ENCODE measurements at regions not wholly inside any gene's neighbourhood (a gene's known extent, or its start where the extent isn't known, plus 50 kb on each side); places are given as distances from the start of the nearest gene placed in this dataset.

- Histone ChIP-seq H3K4me1 (replicated peaks in 1 of 2) (no peaks in the 10 kb centered on the region), H3K4me3 (no peak overlapping the region), H3K27ac (no peak overlapping the region)
- in situ Hi-C loops (cut with MboI; ENCODE audit: low pct_unique_long_range_greater_than_20kb in 2 of 9, low sequenced_read_pairs in 9 of 9, unreplicated experiment in 9 of 9): loop anchor here in 1 of 9 experiments (25.0 kb wide), 1 partner anchor 293 kb away; no protein-coding TSS in a partner anchor
- ATAC-seq (replicated peaks in 6 of 8): no peak
- WGBS, 10 experiments: 33 to 100% (median 83%) methylated on average over 2 to 4 of the region's 4 CpGs
Observed at GRCh38 chr4:110305455-110305854, 107.0 kb upstream of the ELOVL6 start.

DNA sequence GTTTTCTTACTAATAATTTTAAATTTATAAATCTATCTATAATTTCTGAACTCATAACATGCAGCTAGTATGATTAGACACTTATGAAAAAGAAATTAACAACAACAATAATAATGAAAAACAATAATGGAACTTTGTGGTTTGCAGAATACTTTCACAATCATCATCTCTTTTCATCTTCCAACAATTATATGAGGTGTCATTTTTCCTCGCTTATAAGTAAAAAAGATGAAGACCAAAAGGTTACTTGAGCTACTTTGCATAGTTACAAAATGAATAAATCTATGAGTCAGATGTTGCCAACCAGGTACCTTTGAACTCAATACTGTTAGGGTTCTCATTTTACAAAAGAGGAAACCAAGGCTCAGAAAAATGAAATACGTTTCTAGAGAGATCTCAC, 98.5 kb upstream of the ELOVL6 start:
- no peaks in the 10 kb centered on the region for H3K4me1 ChIP-seq (replicated peaks in 1 of 2)
- ATAC-seq (replicated peaks in 6 of 8): no peak

GRCh38 chr4:110294165-110294564, 95.8 kb upstream of the ELOVL6 start:
- 23 to 90% (median 75%) methylated on average over 1 to 7 of the region's 7 CpGs; no CpG with 5 or more reads in 2 of the 10 experiments for WGBS, 10 experiments
- Histone ChIP-seq H3K4me1 (replicated peaks in 1 of 2) (no peaks in the 10 kb centered on the region), H3K27ac (no peak overlapping the region), H3K4me3 (no peak overlapping the region)
- no peak for ATAC-seq (replicated peaks in 6 of 8)
- in situ Hi-C loops (cut with MboI; ENCODE audit: low pct_unique_long_range_greater_than_20kb in 2 of 9, low sequenced_read_pairs in 9 of 9, unreplicated experiment in 9 of 9): no loop called here

More for the DNA sequence above, 98.5 kb upstream of the ELOVL6 start:
- in situ Hi-C loops (cut with MboI; ENCODE audit: low pct_unique_long_range_greater_than_20kb in 2 of 9, low sequenced_read_pairs in 9 of 9, unreplicated experiment in 9 of 9): no loop called here
- no peak overlapping the region for H3K4me3 ChIP-seq
- WGBS, 10 experiments: 13 to 100% (median 68%) methylated on average over 1 to 2 of the region's 2 CpGs
- no peak overlapping the region for H3K27ac ChIP-seq

DNA sequence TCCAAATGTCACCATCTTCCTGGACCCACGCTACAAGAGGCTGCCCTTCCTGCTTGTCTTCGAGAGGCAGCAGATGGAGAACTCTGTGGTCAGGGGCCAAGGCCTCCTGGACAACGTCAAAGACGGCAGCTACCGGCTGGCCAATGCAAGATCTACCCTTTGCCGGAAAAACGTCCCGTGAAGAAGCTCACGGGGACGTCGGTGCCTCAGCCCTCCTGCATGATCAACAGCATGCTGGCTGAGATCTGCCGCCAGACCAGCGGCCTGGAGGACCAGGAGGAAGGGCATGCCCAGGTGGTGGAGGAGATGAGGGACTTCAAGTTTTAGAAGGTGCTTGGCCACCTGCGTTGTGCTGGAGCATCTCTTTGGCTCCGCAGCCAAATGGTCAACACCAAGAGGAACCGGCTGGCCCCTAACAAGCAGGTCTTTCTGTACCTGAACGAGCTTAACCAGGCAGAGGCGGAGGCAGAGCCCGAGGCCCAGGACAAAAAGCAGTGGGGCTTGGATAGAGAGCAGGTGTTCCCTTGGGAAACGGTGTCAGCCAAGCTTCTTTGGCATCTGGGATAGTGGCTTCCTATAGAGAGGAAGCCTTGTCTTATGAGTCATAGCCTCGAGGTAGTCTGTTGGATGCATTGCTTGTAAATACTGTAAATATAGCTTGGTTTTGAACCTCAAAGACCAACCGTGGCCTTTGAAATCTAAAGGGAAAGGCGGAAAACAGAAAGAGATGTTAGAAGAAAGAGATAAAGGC, 94.8 kb upstream of the ELOVL6 start:
- no peak overlapping the region for H3K4me3 ChIP-seq
- WGBS, 10 experiments: 69 to 100% (median 79%) methylated on average over 1 to 12 of the region's 23 CpGs; no CpG with 5 or more reads in 2 of the 10 experiments
- in situ Hi-C loops (cut with MboI; ENCODE audit: low pct_unique_long_range_greater_than_20kb in 2 of 9, low sequenced_read_pairs in 9 of 9, unreplicated experiment in 9 of 9): no loop called here
- no peak for ATAC-seq (replicated peaks in 6 of 8)
- no peak overlapping the region for H3K27ac ChIP-seq
- no peaks in the 10 kb centered on the region for H3K4me1 ChIP-seq (replicated peaks in 1 of 2)

- no peak overlapping the region for H3K27ac ChIP-seq
- in situ Hi-C loops (cut with MboI; ENCODE audit: low pct_unique_long_range_greater_than_20kb in 2 of 9, low sequenced_read_pairs in 9 of 9, unreplicated experiment in 9 of 9): no loop called here
- H3K4me1 ChIP-seq (replicated peaks in 1 of 2): no peaks in the 10 kb centered on the region
- WGBS, 10 experiments: 0 to 100% (median 85%) methylated on average over 1 of the region's 1 CpG; no CpG with 5 or more reads in 2 of the 10 experiments
- H3K4me3 ChIP-seq: no peak overlapping the region
- no peak for ATAC-seq (replicated peaks in 6 of 8)
Observed at GRCh38 chr4:110290511-110290910, 92.1 kb upstream of the ELOVL6 start.

- no peak overlapping the region for H3K4me3 ChIP-seq
- ATAC-seq (replicated peaks in 6 of 8): no peak
- 80 to 100% (median 95%) methylated on average over 1 to 2 of the region's 2 CpGs; no CpG with 5 or more reads in 2 of the 10 experiments for WGBS, 10 experiments
- no peak overlapping the region for H3K27ac ChIP-seq
- H3K4me1 ChIP-seq (replicated peaks in 1 of 2): no peaks in the 10 kb centered on the region
- in situ Hi-C loops (cut with MboI; ENCODE audit: low pct_unique_long_range_greater_than_20kb in 2 of 9, low sequenced_read_pairs in 9 of 9, unreplicated experiment in 9 of 9): no loop called here
Observed at GRCh38 chr4:110289601-110290100, 91.2 kb upstream of the ELOVL6 start.

- 0 to 92% (median 20%) methylated on average over 1 to 2 of the region's 2 CpGs; no CpG with 5 or more reads in 3 of the 10 experiments for WGBS, 10 experiments
- no peak overlapping the region for H3K4me3 ChIP-seq
- H3K4me1 ChIP-seq (replicated peaks in 1 of 2): no peaks in the 10 kb centered on the region
- peak in 3 of 8 experiments; percentile 65 to 100 (median 100) for ATAC-seq (replicated peaks in 6 of 8)
- in situ Hi-C loops (cut with MboI; ENCODE audit: low pct_unique_long_range_greater_than_20kb in 2 of 9, low sequenced_read_pairs in 9 of 9, unreplicated experiment in 9 of 9): no loop called here
- no peak overlapping the region for H3K27ac ChIP-seq
Observed at GRCh38 chr4:110287130-110287529, 88.7 kb upstream of the ELOVL6 start.

DNA sequence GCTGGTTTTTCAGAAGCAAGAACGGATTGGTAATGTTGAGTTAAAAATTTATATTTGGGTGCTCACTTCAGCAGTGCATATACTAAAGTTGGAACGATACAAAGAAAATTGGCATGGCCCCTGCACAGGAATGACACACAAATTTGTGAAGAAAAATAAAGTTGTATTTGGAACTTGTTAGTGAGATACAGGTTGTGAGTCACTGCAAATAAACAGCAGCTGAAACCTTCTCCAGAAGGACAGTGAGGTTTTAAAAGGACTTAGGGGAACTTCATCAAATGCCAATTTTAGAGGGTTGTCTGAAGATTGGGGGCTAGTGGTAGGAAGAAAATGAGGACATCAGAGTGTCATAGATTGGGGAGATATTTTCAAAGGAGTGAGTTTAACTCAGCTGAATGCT, 79.7 kb upstream of the ELOVL6 start:
- no peaks in the 10 kb centered on the region for H3K4me1 ChIP-seq (replicated peaks in 1 of 2)
- ATAC-seq (replicated peaks in 6 of 8): no peak
- H3K4me3 ChIP-seq: no peak overlapping the region
- in situ Hi-C loops (cut with MboI; ENCODE audit: low pct_unique_long_range_greater_than_20kb in 2 of 9, low sequenced_read_pairs in 9 of 9, unreplicated experiment in 9 of 9): no loop called here
- H3K27ac ChIP-seq: no peak overlapping the region
- WGBS, 10 experiments: 33 to 100% (median 74%) methylated on average over 1 to 2 of the region's 2 CpGs

GRCh38 chr4:110275871-110276270, 77.5 kb upstream of the ELOVL6 start:
- in situ Hi-C loops (cut with MboI; ENCODE audit: low pct_unique_long_range_greater_than_20kb in 2 of 9, low sequenced_read_pairs in 9 of 9, unreplicated experiment in 9 of 9): no loop called here
- Histone ChIP-seq H3K4me3 (no peak overlapping the region), H3K27ac (no peak overlapping the region), H3K4me1 (replicated peaks in 1 of 2) (peaks cover 0 to 8% of the 10 kb centered on the region in 2 donors)
- ATAC-seq (replicated peaks in 6 of 8): peak in 1 of 8 experiments; percentile 48

DNA sequence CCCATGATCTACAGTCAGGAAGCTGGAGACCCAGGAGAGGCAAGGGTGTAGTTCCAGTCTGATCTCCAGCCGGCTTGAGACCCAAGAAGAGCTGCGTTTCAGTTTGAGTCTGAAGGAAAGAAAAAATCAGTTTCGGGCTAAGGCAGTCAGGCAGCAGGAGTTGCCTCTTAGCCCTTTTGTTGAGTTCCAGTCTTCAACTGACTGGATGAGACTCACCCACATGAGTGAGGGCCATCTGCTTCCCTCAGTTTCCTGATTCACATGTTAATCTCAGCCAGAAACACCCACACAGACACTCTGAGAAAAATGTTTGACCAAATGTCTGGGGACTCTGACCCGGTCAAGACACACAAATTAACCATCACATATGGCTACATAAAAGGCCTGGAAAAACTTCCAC, 73.6 kb upstream of the ELOVL6 start:
- 8 to 94% (median 27%) methylated on average over 1 to 4 of the region's 4 CpGs; no CpG with 5 or more reads in 3 of the 10 experiments for WGBS, 10 experiments
- in situ Hi-C loops (cut with MboI; ENCODE audit: low pct_unique_long_range_greater_than_20kb in 2 of 9, low sequenced_read_pairs in 9 of 9, unreplicated experiment in 9 of 9): no loop called here
- Histone ChIP-seq H3K27ac (no peak overlapping the region), H3K4me1 (replicated peaks in 1 of 2) (peaks cover 0 to 8% of the 10 kb centered on the region in 2 donors), H3K4me3 (no peak overlapping the region)
- peak in 2 of 8 experiments; percentile 45 to 54 for ATAC-seq (replicated peaks in 6 of 8)

- 0 to 100% (median 72%) methylated on average over 1 to 3 of the region's 3 CpGs; no CpG with 5 or more reads in 2 of the 10 experiments for WGBS, 10 experiments
Observed at GRCh38 chr4:110270492-110271197, 72.2 kb upstream of the ELOVL6 start.

GRCh38 chr4:110268790-110269189, 70.4 kb upstream of the ELOVL6 start:
- Histone ChIP-seq H3K4me3 (no peak overlapping the region), H3K27ac (no peak overlapping the region), H3K4me1 (replicated peaks in 1 of 2) (peaks cover 0 to 8% of the 10 kb centered on the region in 2 donors)
- 80 to 100% (median 93%) methylated on average over 1 to 4 of the region's 5 CpGs; no CpG with 5 or more reads in 2 of the 10 experiments for WGBS, 10 experiments
- in situ Hi-C loops (cut with MboI; ENCODE audit: low pct_unique_long_range_greater_than_20kb in 2 of 9, low sequenced_read_pairs in 9 of 9, unreplicated experiment in 9 of 9): no loop called here
- no peak for ATAC-seq (replicated peaks in 6 of 8)

More at GRCh38 chr4:110270492-110271197, 72.2 kb upstream of the ELOVL6 start:
- peak in 2 of 8 experiments; percentile 72 to 79 for ATAC-seq (replicated peaks in 6 of 8)
- no peak overlapping the region for H3K27ac ChIP-seq
- H3K4me1 ChIP-seq (replicated peaks in 1 of 2): peaks cover 0 to 8% of the 10 kb centered on the region in 2 donors
- H3K4me3 ChIP-seq: no peak overlapping the region
- in situ Hi-C loops (cut with MboI; ENCODE audit: low pct_unique_long_range_greater_than_20kb in 2 of 9, low sequenced_read_pairs in 9 of 9, unreplicated experiment in 9 of 9): no loop called here

DNA sequence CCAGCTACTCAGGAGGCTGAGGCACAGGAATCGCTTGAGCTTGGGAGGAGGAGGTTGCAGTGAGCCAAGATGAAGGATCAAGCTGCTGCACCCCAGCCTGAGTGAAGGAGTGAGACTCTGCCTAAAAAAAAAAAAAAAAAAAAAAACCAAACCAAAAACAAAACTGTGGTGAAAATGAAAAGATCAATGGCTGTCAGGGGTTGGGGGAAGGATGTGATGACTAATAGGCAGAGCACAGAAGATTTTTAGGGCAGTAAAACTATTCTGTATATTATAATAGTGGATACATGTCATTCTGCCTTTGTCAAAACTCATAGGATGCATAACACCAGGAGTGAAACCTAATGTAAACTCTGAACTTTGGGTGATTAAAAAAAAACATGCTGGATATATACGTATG, 69.9 kb upstream of the ELOVL6 start:
- in situ Hi-C loops (cut with MboI; ENCODE audit: low pct_unique_long_range_greater_than_20kb in 2 of 9, low sequenced_read_pairs in 9 of 9, unreplicated experiment in 9 of 9): no loop called here
- WGBS, 10 experiments: 72 to 100% (median 100%) methylated on average over 1 to 2 of the region's 2 CpGs; no CpG with 5 or more reads in 1 of the 10 experiments
- Histone ChIP-seq H3K27ac (no peak overlapping the region), H3K4me1 (replicated peaks in 1 of 2) (peaks cover 0 to 8% of the 10 kb centered on the region in 2 donors), H3K4me3 (no peak overlapping the region)
- no peak for ATAC-seq (replicated peaks in 6 of 8)

All from motor neuron (in vitro differentiated cells).